ENCODE measurements at regions not wholly inside any gene's neighbourhood (a gene's known extent, or its start where the extent isn't known, plus 50 kb on each side); places are given as distances from the start of the nearest gene placed in this dataset.
"Not testable (repeated sequence)": the region's sequence is repeated elsewhere in the genome, so short reads cannot be mapped to it uniquely, and the experiment has no call there.

- DNase-seq (ENCODE audit: low read depth in 2 of 2) = no peak
These were observed 641.6 kb upstream of the TBL1XR1 start for GRCh38 chr3:177838766-177839350.

- no peak for DNase-seq (ENCODE audit: low read depth in 2 of 2)
These were observed 645.0 kb upstream of the TBL1XR1 start for GRCh38 chr3:177842302-177842701.

GRCh38 chr3:177842743-177843734 is 645.8 kb upstream of the TBL1XR1 start:
- DNase-seq (ENCODE audit: low read depth in 2 of 2) = no peak

DNA sequence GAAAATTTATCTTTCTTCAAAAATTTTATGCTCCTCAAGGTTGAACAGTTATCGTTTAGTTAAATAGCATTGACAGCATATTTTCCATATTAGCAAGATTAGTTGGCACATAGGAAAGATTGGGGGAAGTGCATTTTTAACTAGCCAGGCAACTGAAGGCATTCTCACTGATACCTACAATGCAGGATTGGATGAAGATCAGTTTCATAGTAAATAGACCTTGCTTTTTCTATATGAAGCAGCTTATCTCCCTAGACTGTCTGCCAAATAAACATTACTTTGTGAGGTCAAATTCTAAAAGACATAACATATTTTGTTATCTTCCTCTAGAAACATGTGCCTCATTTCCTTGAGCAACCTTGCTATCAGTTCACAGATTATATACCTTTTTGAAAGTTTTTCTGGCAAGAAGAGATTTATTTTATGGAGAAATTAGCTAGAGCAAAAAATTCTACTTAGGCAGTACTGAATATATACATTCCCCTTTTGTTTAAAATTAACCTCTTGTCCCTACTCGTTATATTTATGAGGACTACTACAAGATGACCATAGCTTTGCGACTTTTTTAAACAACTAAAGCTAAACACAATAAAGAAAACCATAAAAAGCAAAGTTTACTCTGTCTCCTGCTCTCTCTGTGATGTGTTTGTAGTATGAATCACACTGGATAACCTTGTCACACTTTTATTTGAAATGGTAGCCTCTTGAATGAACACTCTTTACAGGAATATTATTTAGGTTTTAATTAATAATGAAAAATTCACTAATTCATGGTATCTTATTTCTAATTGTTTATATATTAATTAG is 654.9 kb upstream of the TBL1XR1 start:
- no peak for DNase-seq (ENCODE audit: low read depth in 2 of 2)

GRCh38 chr3:177855021-177855420 is 657.7 kb upstream of the TBL1XR1 start:
- DNase-seq (ENCODE audit: low read depth in 2 of 2) = no peak

GRCh38 chr3:177860184-177860583 is 662.9 kb upstream of the TBL1XR1 start:
- DNase-seq (ENCODE audit: low read depth in 2 of 2) = no peak

DNA sequence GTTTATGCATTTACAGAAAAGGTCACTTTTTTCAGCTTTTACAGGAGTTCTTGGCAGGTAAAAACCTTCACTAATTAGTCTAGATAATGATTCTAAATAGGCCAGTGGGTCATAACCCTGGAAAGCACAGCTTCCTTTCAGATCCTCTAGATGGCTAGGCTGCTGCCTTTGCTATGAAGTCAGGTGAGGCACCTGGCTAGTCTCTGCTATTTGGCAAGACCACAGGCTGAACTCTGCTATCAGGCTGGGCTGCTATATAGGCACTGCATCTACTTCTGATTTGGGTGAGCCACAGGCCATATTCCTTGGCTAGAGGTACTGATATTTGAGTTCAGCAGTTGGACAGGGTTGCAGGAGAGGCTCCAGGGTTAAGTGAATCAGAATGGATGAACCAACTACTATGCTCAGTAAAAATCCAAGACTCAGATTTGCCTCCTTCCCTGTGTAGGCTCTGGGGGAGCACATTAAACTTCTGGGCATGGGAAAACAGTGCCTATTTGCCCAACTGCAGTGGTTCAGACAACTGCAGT is 665.7 kb upstream of the TBL1XR1 start:
- no peak for DNase-seq (ENCODE audit: low read depth in 2 of 2)

GRCh38 chr3:177871267-177871666 is 665.0 kb upstream of the KCNMB2 start:
- DNase-seq (ENCODE audit: low read depth in 2 of 2) = not testable (repeated sequence)

DNA sequence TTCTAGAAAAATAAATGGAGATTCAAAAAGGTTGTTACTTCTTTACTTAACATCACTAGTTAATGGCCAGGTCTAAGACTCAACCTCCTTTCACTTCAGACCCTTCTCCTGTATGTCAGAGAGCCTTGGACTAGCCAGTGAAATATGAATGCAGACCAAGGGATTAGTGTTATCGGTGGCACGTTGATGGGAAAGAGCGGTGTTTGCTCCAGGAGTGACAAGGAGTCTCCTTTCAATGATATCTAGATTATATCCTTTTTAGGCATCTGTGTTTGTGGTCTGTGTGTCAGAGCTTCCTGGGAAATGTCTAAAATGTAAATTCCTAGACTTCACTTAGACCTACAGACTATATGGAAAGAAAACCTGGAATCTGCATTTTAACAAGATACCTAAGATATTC is 658.0 kb upstream of the KCNMB2 start:
- DNase-seq (ENCODE audit: low read depth in 2 of 2) = no peak

- no peak for DNase-seq (ENCODE audit: low read depth in 2 of 2)
These were observed 657.3 kb upstream of the KCNMB2 start for GRCh38 chr3:177878957-177879356.

DNA sequence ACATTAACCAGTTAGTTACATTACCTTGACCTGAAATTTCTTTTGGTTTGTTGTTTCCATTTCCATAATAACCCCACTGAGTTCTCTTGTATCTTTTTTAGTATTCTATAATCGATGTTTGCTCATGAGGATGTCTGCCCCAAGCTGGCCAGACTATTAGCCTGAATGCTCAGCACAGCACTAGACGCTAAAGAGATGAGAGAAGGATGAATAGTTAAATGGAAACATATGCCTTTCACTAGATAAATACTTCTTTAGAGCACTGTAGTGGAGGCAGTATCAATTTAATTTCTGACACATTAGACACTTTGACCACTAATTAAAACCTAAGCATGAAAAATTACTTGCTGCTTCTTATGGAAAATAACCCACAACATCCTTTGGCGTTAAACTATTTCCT is 654.9 kb upstream of the KCNMB2 start:
- no peak for DNase-seq (ENCODE audit: low read depth in 2 of 2)

DNA sequence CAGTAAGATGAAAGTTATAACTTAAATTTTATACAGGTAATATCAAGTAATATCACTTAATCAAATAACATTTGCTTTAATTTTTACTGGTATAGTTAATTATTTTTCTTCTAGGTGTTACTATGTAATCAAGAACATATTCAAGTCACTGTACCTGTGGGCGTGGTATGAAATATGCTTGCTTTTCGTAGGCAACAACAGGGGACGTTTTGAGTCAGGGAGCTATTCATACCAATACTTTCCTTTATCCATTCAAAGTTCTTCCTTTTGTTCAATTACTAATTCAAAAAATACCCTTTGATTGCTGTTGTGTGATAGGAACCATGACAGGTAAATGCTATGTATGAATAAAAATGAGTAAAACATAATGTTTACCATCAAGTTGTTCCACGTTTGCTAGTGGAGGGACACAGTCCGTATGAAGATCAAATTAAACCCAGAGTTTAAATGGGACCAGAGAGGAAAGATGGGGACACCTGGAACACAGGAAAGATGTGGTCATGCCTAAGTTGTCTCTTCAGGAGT is 654.0 kb upstream of the KCNMB2 start:
- DNase-seq (ENCODE audit: low read depth in 2 of 2) = no peak

GRCh38 chr3:177883091-177883490 is 653.1 kb upstream of the KCNMB2 start:
- no peak for DNase-seq (ENCODE audit: low read depth in 2 of 2)

- DNase-seq (ENCODE audit: low read depth in 2 of 2) = no peak
These were observed 652.3 kb upstream of the KCNMB2 start for GRCh38 chr3:177883957-177884356.

GRCh38 chr3:177885063-177885462 is 651.2 kb upstream of the KCNMB2 start:
- DNase-seq (ENCODE audit: low read depth in 2 of 2) = no peak

DNA sequence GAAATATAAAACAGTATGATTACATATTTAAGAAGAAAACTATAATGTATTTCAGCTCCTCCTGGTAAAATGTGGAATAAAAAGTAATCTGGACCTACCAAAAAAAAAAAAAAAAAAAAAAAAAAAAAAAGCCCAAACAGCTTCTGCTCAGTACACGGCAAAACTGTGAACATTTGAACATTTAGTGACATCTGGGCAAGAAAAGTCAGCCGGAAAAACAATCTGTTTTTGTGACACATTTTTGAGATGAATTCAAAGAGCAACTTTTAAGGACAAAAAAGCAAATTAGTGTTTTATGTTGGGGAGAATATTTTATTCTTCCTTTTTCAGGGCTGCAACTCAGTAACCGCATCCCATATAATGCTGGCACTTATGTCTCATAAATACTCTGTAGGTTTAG is 649.7 kb upstream of the KCNMB2 start:
- DNase-seq (ENCODE audit: low read depth in 2 of 2) = no peak

GRCh38 chr3:177887475-177887874 is 648.8 kb upstream of the KCNMB2 start:
- DNase-seq (ENCODE audit: low read depth in 2 of 2) = no peak

- no peak for DNase-seq (ENCODE audit: low read depth in 2 of 2)
These were observed 647.1 kb upstream of the KCNMB2 start for GRCh38 chr3:177889161-177889560.

GRCh38 chr3:177889652-177890358 is 646.4 kb upstream of the KCNMB2 start:
- no peak for DNase-seq (ENCODE audit: low read depth in 2 of 2)

- no peak for DNase-seq (ENCODE audit: low read depth in 2 of 2)
These were observed 645.9 kb upstream of the KCNMB2 start for GRCh38 chr3:177890359-177890683.

GRCh38 chr3:177891569-177891968 is 644.7 kb upstream of the KCNMB2 start:
- not testable (repeated sequence) for DNase-seq (ENCODE audit: low read depth in 2 of 2)

Measured in stimulated activated CD8-positive, alpha-beta memory T cell treated with anti-CD3 and anti-CD28 coated beads, Interleukin-7, amount 100 ng/mL, for 1 hour (primary cell).